GM23248 (cell line): ENCODE measurements at regions not wholly inside any gene's neighbourhood (a gene's known extent, or its start where the extent isn't known, plus 50 kb on each side); places are given as distances from the start of the nearest gene placed in this dataset.

Experiments
- EZH2 ChIP-seq: fragments of 200-600 bp; sonication (generic); IDR thresholded peaks from 2 replicates; pipeline ENCODE4 v1.6.1; 2018; ENCODE audit warnings: antibody characterized with exemption, mild to moderate bottlenecking; ENCODE audit not compliant: insufficient read depth, poor library complexity, severe bottlenecking
- EZH2phosphoT487 ChIP-seq: fragments of 200-600 bp; sonication (generic); IDR thresholded peaks from 2 replicates; pipeline ENCODE4 v1.6.1; 2018; ENCODE audit warnings: antibody characterized with exemption, moderate library complexity, mild to moderate bottlenecking, low read depth; ENCODE audit not compliant: insufficient read depth

- TF ChIP-seq EZH2 (no peak), EZH2phosphoT487 (no peak)
These were observed 162.0 kb downstream of the FAM47B start for GRCh38 chrX:35104626-35105025.
